Trophoblast cell (in vitro differentiated cells and primary cell): ENCODE measurements at regions not wholly inside any gene's neighbourhood (a gene's known extent, or its start where the extent isn't known, plus 50 kb on each side); places are given as distances from the start of the nearest gene placed in this dataset.
"Not testable (repeated sequence)": the region's sequence is repeated elsewhere in the genome, so short reads cannot be mapped to it uniquely, and the experiment has no call there.

Source experiments
- DNase-seq, 2 donors: peaks; one replicate each; pipeline ENCODE4 v3.0.0-alpha.2; 2016
- H2AFZ ChIP-seq: 2 replicates; pipeline ENCODE4 v1.6.1; 2013; ENCODE audit warnings: low read length, moderate library complexity, mild to moderate bottlenecking; ENCODE audit not compliant: insufficient read depth, poor library complexity
- H2AK5ac ChIP-seq: 2 replicates; pipeline ENCODE4 v1.6.1; 2013; ENCODE audit warnings: mild to moderate bottlenecking, low read length
- H2BK120ac ChIP-seq: 2 replicates; pipeline ENCODE4 v1.6.1; 2013; ENCODE audit warnings: low read length, mild to moderate bottlenecking, moderate library complexity; ENCODE audit not compliant: insufficient read depth, poor library complexity
- H2BK12ac ChIP-seq: 2 replicates; pipeline ENCODE4 v1.6.1; 2013; ENCODE audit warnings: mild to moderate bottlenecking, low read length, moderate library complexity
- H2BK5ac ChIP-seq: 2 replicates; pipeline ENCODE4 v1.6.1; 2013; ENCODE audit warnings: low read length, low read depth, moderate library complexity, mild to moderate bottlenecking; ENCODE audit not compliant: poor library complexity
- H3K14ac ChIP-seq: 2 replicates; pipeline ENCODE4 v1.6.1; 2013; ENCODE audit warnings: mild to moderate bottlenecking, low read length
- H3K18ac ChIP-seq: 2 replicates; pipeline ENCODE4 v1.6.1; 2013; ENCODE audit warnings: mild to moderate bottlenecking, low read length
- H3K23ac ChIP-seq: 2 replicates; pipeline ENCODE4 v1.6.1; 2013; ENCODE audit warnings: low read length
- H3K27ac ChIP-seq: 2 replicates; pipeline ENCODE4 v1.5.1; 2013; ENCODE audit warnings: low read depth, mild to moderate bottlenecking, inconsistent platforms, low read length, moderate library complexity
- H3K27me3 ChIP-seq: 2 replicates; pipeline ENCODE4 v1.6.1; 2013; ENCODE audit warnings: inconsistent platforms, mild to moderate bottlenecking, low read length, moderate library complexity; ENCODE audit not compliant: insufficient read depth
- H3K36me3 ChIP-seq, 2 experiments: 1 replicate in 1 of 2; 2 replicates in 1 of 2; pipeline ENCODE4 v1.6.1; 2013; ENCODE audit warnings: low read length in 2 of 2, mild to moderate bottlenecking in 2 of 2, moderate library complexity in 1 of 2; ENCODE audit not compliant: insufficient read depth in 2 of 2, control insufficient read depth in 1 of 2
- H3K4ac ChIP-seq: 2 replicates; pipeline ENCODE4 v1.6.1; 2013; ENCODE audit warnings: low read depth, mild to moderate bottlenecking, low read length, moderate library complexity
- H3K4me1 ChIP-seq, 2 experiments: 1 replicate in 1 of 2; 2 replicates in 1 of 2; pipeline ENCODE4 v1.6.1; 2013; ENCODE audit warnings: low read length in 2 of 2, mild to moderate bottlenecking in 2 of 2, moderate library complexity in 1 of 2; ENCODE audit not compliant: insufficient read depth in 2 of 2, control insufficient read depth in 1 of 2
- H3K4me2 ChIP-seq: 2 replicates; pipeline ENCODE4 v1.6.1; 2013; ENCODE audit warnings: inconsistent platforms, mild to moderate bottlenecking, low read length, moderate library complexity
- H3K4me3 ChIP-seq: 2 replicates; pipeline ENCODE4 v1.5.1; 2013; ENCODE audit warnings: mild to moderate bottlenecking, low read depth, low read length, inconsistent platforms
- H3K79me1 ChIP-seq: one replicate; pipeline ENCODE4 v1.6.1; 2013; ENCODE audit warnings: low read length
- H3K79me2 ChIP-seq: 2 replicates; pipeline ENCODE4 v1.6.1; 2013; ENCODE audit warnings: low read length, mild to moderate bottlenecking; ENCODE audit not compliant: control insufficient read depth, insufficient read depth, poor library complexity
- H3K9ac ChIP-seq: 2 replicates; pipeline ENCODE4 v1.6.1; 2013; ENCODE audit warnings: mild to moderate bottlenecking, low read length
- H3K9me3 ChIP-seq: 2 replicates; pipeline ENCODE4 v1.6.1; 2013; ENCODE audit warnings: low read depth, mild to moderate bottlenecking, control low read depth, inconsistent platforms, low read length; ENCODE audit not compliant: insufficient read depth
- H4K12ac ChIP-seq: 2 replicates; pipeline ENCODE4 v1.6.1; 2013; ENCODE audit warnings: low read depth, mild to moderate bottlenecking, low read length, moderate library complexity
- H4K8ac ChIP-seq: 2 replicates; pipeline ENCODE4 v1.6.1; 2013; ENCODE audit warnings: low read depth, mild to moderate bottlenecking, low read length, moderate library complexity
- H4K91ac ChIP-seq: one replicate; pipeline ENCODE4 v1.6.1; 2013; ENCODE audit warnings: low read depth, mild to moderate bottlenecking, low read length, moderate library complexity
- WGBS: extraction: QIAGEN DNeasy Blood & Tissue Kit; methylation state at CpG from one replicate; pipeline ENCODE4 v1.1.7; 2013; ENCODE audit warnings: missing lambda C conversion rate; ENCODE audit not compliant: insufficient read length, insufficient coverage; ENCODE audit errors: extremely low coverage; 5-methylcytosine and 5-hydroxymethylcytosine counted together

- no CpG with 5 or more reads among the region's 2 CpGs for WGBS
- Histone ChIP-seq H3K27ac (no peak overlapping the region), H4K8ac (no peak overlapping the region), H3K79me1 (peaks cover 5% of the 10 kb centered on the region), H2BK12ac (no peak overlapping the region), H2AFZ (no peak overlapping the region), H3K4me1 (peaks cover 0 to 9% of the 10 kb centered on the region in 2 experiments), H3K4me3 (no peak overlapping the region), H3K9me3 (no peaks in the 10 kb centered on the region), H2AK5ac (no peak overlapping the region), H3K4me2 (no peak overlapping the region), H3K36me3 (no peaks in the 10 kb centered on the region), H2BK120ac (no peak overlapping the region), H3K4ac (no peak overlapping the region), H3K9ac (no peak overlapping the region), H4K12ac (no peak overlapping the region), H3K18ac (no peak overlapping the region), H3K27me3 (no peaks in the 10 kb centered on the region), H3K23ac (no peak overlapping the region), H3K14ac (no peak overlapping the region), H2BK5ac (no peak overlapping the region), H4K91ac (no peak overlapping the region), H3K79me2 (no peaks in the 10 kb centered on the region)
- DNase-seq = no peak
These were observed 408.4 kb downstream of the SPRY2 start for GRCh38 chr13:79932556-79932955.

DNA sequence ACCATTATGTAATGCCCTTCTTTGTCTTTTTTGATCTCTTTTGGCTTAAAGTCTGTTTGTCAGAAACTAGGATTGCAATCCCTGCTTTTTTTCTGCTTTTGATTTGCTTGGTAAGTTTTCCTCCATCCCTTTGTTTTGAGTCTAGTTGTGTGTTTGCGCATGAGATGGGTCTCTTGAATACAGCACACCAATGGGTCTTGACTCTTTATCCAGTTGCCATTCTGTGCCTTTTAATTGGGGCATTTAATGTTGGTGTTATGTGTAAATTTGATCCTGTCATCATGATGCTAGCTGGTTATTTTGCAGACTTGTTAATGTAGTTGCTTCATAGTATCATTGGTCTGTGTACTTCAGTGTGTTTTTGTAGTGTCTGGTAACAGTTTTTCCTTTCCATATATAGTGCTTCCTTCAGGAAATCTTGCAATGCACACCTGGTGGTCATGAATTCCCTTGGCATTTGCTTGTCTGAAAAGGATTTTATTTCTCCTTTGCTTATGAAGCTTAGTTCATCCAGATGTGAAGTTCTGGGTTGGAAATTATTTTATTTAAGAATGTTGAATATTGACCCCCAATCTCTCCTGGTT lies 416.9 kb downstream of the SPRY2 start:
- not testable (repeated sequence) for H4K91ac ChIP-seq, H2BK120ac ChIP-seq, H4K12ac ChIP-seq, H3K9ac ChIP-seq, H2BK5ac ChIP-seq, H3K4ac ChIP-seq, DNase-seq, H3K23ac ChIP-seq, H2AFZ ChIP-seq, H3K14ac ChIP-seq, H3K4me3 ChIP-seq, H3K27ac ChIP-seq, H3K27me3 ChIP-seq, H3K79me2 ChIP-seq, H2AK5ac ChIP-seq, H3K79me1 ChIP-seq, H3K18ac ChIP-seq, H2BK12ac ChIP-seq, H3K4me1 ChIP-seq, H3K4me2 ChIP-seq, H3K9me3 ChIP-seq, H3K36me3 ChIP-seq, H4K8ac ChIP-seq
- no CpG with 5 or more reads among the region's 1 CpG for WGBS

- Histone ChIP-seq H3K27ac (no peak overlapping the region), H2BK5ac (no peak overlapping the region)
These were observed 421.8 kb downstream of the SPRY2 start for GRCh38 chr13:79919091-79919490.

GRCh38 chr13:79918620-79919019 lies 422.3 kb downstream of the SPRY2 start:
- no peak for DNase-seq
- no peak overlapping the region for H3K4me3 ChIP-seq
- H3K4ac ChIP-seq = no peak overlapping the region
- no peak overlapping the region for H3K14ac ChIP-seq
- H4K12ac ChIP-seq = no peak overlapping the region
- no peak overlapping the region for H2BK12ac ChIP-seq
- H3K9me3 ChIP-seq = no peaks in the 10 kb centered on the region
- no peaks in the 10 kb centered on the region for H3K27me3 ChIP-seq
- no peak overlapping the region for H3K18ac ChIP-seq
- no peak overlapping the region for H4K91ac ChIP-seq
- H3K23ac ChIP-seq = no peak overlapping the region
- H3K27ac ChIP-seq = no peak overlapping the region
- H3K9ac ChIP-seq = no peak overlapping the region
- H3K36me3 ChIP-seq = no peaks in the 10 kb centered on the region
- no peak overlapping the region for H2AFZ ChIP-seq
- no peak overlapping the region for H2BK120ac ChIP-seq
- H2BK5ac ChIP-seq = no peak overlapping the region
- no peak overlapping the region for H4K8ac ChIP-seq
- no CpG with 5 or more reads among the region's 3 CpGs for WGBS
- no peak overlapping the region for H2AK5ac ChIP-seq
- H3K4me2 ChIP-seq = no peak overlapping the region
- H3K4me1 ChIP-seq = no peaks in the 10 kb centered on the region
- no peaks in the 10 kb centered on the region for H3K79me1 ChIP-seq
- no peaks in the 10 kb centered on the region for H3K79me2 ChIP-seq

More at GRCh38 chr13:79919091-79919490, 421.8 kb downstream of the SPRY2 start:
- no peak overlapping the region for H2AFZ ChIP-seq
- H3K4me3 ChIP-seq = no peak overlapping the region
- H3K14ac ChIP-seq = no peak overlapping the region
- H3K4me1 ChIP-seq = no peaks in the 10 kb centered on the region
- H4K91ac ChIP-seq = no peak overlapping the region
- H2BK120ac ChIP-seq = no peak overlapping the region
- no peak overlapping the region for H3K9ac ChIP-seq
- H3K79me1 ChIP-seq = no peaks in the 10 kb centered on the region
- no peak overlapping the region for H3K4me2 ChIP-seq
- H4K12ac ChIP-seq = no peak overlapping the region
- DNase-seq = no peak
- H3K79me2 ChIP-seq = no peaks in the 10 kb centered on the region
- H3K27me3 ChIP-seq = no peaks in the 10 kb centered on the region
- H3K4ac ChIP-seq = no peak overlapping the region
- WGBS = no CpG with 5 or more reads among the region's 2 CpGs
- H3K18ac ChIP-seq = no peak overlapping the region
- H3K9me3 ChIP-seq = no peaks in the 10 kb centered on the region
- H4K8ac ChIP-seq = no peak overlapping the region
- no peaks in the 10 kb centered on the region for H3K36me3 ChIP-seq
- H2AK5ac ChIP-seq = no peak overlapping the region
- no peak overlapping the region for H3K23ac ChIP-seq
- no peak overlapping the region for H2BK12ac ChIP-seq
